ENCODE measurements at regions not wholly inside any gene's neighbourhood (a gene's known extent, or its start where the extent isn't known, plus 50 kb on each side); places are given as distances from the start of the nearest gene placed in this dataset.
"Not testable (repeated sequence)": the region's sequence is repeated elsewhere in the genome, so short reads cannot be mapped to it uniquely, and the experiment has no call there.

GRCh38 chr16:16526998-16527397 is 148.1 kb downstream of the NPIPA7 start:
- not testable (repeated sequence) for TF ChIP-seq CTCF, POLR2A (IDR thresholded peaks at IDR 0.05)
